GM12891 (cell line): ENCODE measurements at regions not wholly inside any gene's neighbourhood (a gene's known extent, or its start where the extent isn't known, plus 50 kb on each side); places are given as distances from the start of the nearest gene placed in this dataset.

Source experiments
- PAX5 ChIP-seq: IDR thresholded peaks from 2 replicates; pipeline ENCODE4 v1.6.1; 2011; ENCODE audit warnings: low read length, moderate library complexity, mild to moderate bottlenecking; ENCODE audit not compliant: insufficient read depth, severe bottlenecking
- POLR2A ChIP-seq: IDR thresholded peaks from 2 replicates; pipeline ENCODE4 v1.6.1; 2011; ENCODE audit warnings: low read depth, low read length, control low read depth
- POLR2AphosphoS5 ChIP-seq: IDR thresholded peaks from 2 replicates; pipeline ENCODE4 v1.6.1; 2011; ENCODE audit warnings: low read depth, low read length, control low read depth
- POU2F2 ChIP-seq: IDR thresholded peaks from 2 replicates; pipeline ENCODE4 v1.6.1; 2011; ENCODE audit warnings: low read depth, mild to moderate bottlenecking, control low read depth, low read length, moderate library complexity
- TAF1 ChIP-seq: IDR thresholded peaks from 2 replicates; pipeline ENCODE4 v1.6.1; 2011; ENCODE audit warnings: low read depth, low read length, control low read depth

GRCh38 chr3:168968609-168969008, 694.9 kb downstream of the MECOM start:
- TF ChIP-seq POLR2AphosphoS5 (no peak), TAF1 (no peak), POLR2A (no peak), PAX5 (no peak), POU2F2 (no peak)
